Activated CD4-positive, alpha-beta T cell treated with anti-CD3 and anti-CD28 coated beads, Interleukin-2, amount 10 ng/mL, durations not matched to agents 24 days and 14 days (primary cell): ENCODE measurements at regions not wholly inside any gene's neighbourhood (a gene's known extent, or its start where the extent isn't known, plus 50 kb on each side); places are given as distances from the start of the nearest gene placed in this dataset.
"Not testable (repeated sequence)": the region's sequence is repeated elsewhere in the genome, so short reads cannot be mapped to it uniquely, and the experiment has no call there.

ENCODE experiments used
- DNase-seq: peaks from one replicate; pipeline ENCODE4 v3.0.0; 2022
- H3K27ac Mint-ChIP-seq: one replicate; pipeline ENCODE4 v1.8.0; 2022; ENCODE audit warnings: mild to moderate bottlenecking, mixed read lengths
- H3K27me3 Mint-ChIP-seq: one replicate; pipeline ENCODE4 v1.8.0; 2022; ENCODE audit warnings: mixed read lengths
- H3K36me3 Mint-ChIP-seq: one replicate; pipeline ENCODE4 v1.8.0; 2022; ENCODE audit warnings: low read depth, mild to moderate bottlenecking, mixed read lengths
- H3K4me1 Mint-ChIP-seq: one replicate; pipeline ENCODE4 v1.8.0; 2021; ENCODE audit warnings: mixed read lengths
- H3K4me3 Mint-ChIP-seq: one replicate; pipeline ENCODE4 v1.8.0; 2022; ENCODE audit warnings: mild to moderate bottlenecking, moderate library complexity, mixed read lengths
- H3K9me3 Mint-ChIP-seq: one replicate; pipeline ENCODE4 v1.8.0; 2021; ENCODE audit warnings: mixed read lengths
- intact Hi-C: fragments of 100-400 bp; cut with micrococcal nuclease; formaldehyde crosslinking; loops from one replicate; pipeline ENCODE4 v1.15.1; 2023

DNA sequence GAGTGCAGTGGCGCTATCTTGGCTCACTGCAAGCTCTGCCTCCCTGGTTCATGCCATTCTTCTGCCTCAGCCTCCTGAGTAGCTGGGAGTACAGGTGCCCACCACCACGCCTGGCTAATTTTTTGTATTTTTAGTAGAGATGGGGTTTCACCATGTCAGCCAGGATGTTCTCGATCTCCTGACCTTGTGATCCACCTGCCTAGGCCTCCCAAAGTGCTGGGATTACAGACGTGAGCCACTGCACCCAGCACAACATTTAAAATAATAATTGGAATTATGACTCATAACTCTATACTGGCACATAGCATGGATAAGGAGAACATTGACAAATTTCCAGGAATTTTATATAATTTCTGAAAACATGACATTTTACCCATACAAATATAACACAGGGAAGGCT lies 54.2 kb downstream of the DBET start:
- H3K36me3 Mint-ChIP-seq, intact Hi-C loops, H3K4me1 Mint-ChIP-seq, H3K27me3 Mint-ChIP-seq, H3K27ac Mint-ChIP-seq, H3K4me3 Mint-ChIP-seq, H3K9me3 Mint-ChIP-seq: not testable (repeated sequence)
- DNase-seq: peak; percentile 56

- H3K27ac Mint-ChIP-seq, H3K9me3 Mint-ChIP-seq, intact Hi-C loops, H3K4me3 Mint-ChIP-seq, H3K4me1 Mint-ChIP-seq, H3K27me3 Mint-ChIP-seq, H3K36me3 Mint-ChIP-seq: not testable (repeated sequence)
- DNase-seq: peak; percentile 54
Measured at GRCh38 chr4:190119474-190119873, 54.1 kb upstream of the DUX4 start.

DNA sequence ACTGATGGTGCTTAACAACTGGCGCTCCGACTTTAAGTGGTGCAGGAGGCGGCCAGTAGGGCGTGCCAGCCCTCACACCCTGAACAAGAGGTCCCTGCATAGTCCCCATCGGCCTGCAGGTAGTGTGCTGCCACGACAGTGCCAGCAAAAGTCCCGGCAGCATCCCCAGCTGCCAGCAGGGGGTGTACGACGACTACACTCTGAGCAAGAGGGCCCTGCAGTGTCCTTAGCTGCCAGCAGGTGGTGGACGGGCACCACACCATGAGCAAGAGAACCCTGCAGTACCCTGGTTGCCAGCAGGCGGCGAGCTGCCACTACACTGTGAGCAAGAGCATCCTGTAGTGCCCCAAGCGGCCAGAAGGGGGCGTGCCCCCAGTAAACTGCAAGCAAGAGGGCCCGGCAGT lies 53.5 kb upstream of the DUX4 start:
- not testable (repeated sequence) for DNase-seq, H3K27ac Mint-ChIP-seq

GRCh38 chr4:190120537-190121001 lies 53.0 kb upstream of the DUX4 start:
- not testable (repeated sequence) for H3K36me3 Mint-ChIP-seq

More for the DNA sequence above, 53.5 kb upstream of the DUX4 start:
- H3K9me3 Mint-ChIP-seq, H3K27me3 Mint-ChIP-seq, H3K4me1 Mint-ChIP-seq, intact Hi-C loops, H3K36me3 Mint-ChIP-seq, H3K4me3 Mint-ChIP-seq: not testable (repeated sequence)

GRCh38 chr4:190121076-190121671 lies 52.4 kb upstream of the DUX4 start:
- H3K9me3 Mint-ChIP-seq, DNase-seq, intact Hi-C loops, H3K4me1 Mint-ChIP-seq, H3K27me3 Mint-ChIP-seq, H3K4me3 Mint-ChIP-seq, H3K36me3 Mint-ChIP-seq, H3K27ac Mint-ChIP-seq: not testable (repeated sequence)

More at GRCh38 chr4:190120537-190121001, 53.0 kb upstream of the DUX4 start:
- H3K27me3 Mint-ChIP-seq, H3K4me1 Mint-ChIP-seq, intact Hi-C loops, H3K9me3 Mint-ChIP-seq, H3K4me3 Mint-ChIP-seq, H3K27ac Mint-ChIP-seq: not testable (repeated sequence)
- DNase-seq: peak; percentile 61

- Mint-ChIP-seq H3K4me1 (no peaks in the 10 kb centered on the region), H3K4me3 (no peak overlapping the region), H3K36me3 (no peaks in the 10 kb centered on the region), H3K27me3 (no peaks in the 10 kb centered on the region), H3K27ac (no peak overlapping the region), H3K9me3 (no peaks in the 10 kb centered on the region)
- intact Hi-C loops: no loop called here
- no peak for DNase-seq
Measured at GRCh38 chr4:190121759-190122158, 51.8 kb upstream of the DUX4 start.

DNA sequence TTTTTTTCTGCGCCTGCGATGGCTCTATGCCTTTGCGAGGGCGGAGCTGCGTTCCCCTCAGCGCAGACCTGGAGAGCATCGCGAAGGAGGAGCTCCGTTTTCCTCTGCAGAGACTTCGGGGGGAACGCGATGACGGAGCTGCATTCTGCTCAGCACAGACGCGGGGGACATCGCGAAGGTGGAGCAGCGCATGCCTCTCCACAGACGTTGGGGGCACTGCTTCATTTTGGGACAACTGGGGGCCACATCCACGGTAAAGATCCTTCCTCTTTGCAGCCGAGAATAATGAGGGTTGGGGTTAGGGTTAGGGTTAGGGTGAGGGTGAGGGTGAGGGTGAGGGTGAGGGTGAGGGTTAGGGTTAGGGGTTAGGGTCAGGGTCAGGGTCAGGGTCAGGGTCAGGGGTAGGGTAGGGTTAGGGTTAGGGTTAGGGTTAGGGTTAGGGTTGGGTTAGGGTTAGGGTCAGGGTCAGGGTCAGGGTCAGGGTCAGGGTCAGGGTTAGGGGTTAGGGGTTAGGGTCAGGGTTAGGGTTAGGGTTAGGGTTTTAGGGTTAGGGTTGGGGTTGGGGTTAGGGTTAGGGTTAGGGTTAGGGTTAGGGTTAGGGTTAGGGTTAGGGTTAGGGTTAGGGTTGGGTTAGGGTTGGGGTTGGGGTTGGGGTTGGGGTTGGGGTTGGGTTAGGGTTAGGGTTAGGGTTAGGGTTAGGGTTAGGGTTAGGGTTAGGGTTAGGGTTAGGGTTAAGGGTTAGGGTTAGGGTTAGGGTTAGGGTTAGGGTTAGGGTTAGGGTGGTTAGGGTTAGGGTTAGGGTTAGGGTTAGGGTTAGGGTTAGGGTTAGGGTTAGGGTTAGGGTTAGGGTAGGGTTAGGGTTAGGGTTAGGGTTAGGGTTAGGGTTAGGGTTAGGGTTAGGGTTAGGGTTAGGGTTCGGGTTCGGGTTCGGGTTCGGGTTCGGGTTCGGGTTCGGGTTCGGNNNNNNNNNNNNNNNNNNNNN lies 51.1 kb upstream of the DUX4 start:
- H3K27ac Mint-ChIP-seq, H3K9me3 Mint-ChIP-seq, intact Hi-C loops, H3K36me3 Mint-ChIP-seq, H3K27me3 Mint-ChIP-seq, H3K4me3 Mint-ChIP-seq, H3K4me1 Mint-ChIP-seq: not testable (repeated sequence)
- DNase-seq: peak; percentile 81
